GM12875 (cell line): ENCODE measurements at regions not wholly inside any gene's neighbourhood (a gene's known extent, or its start where the extent isn't known, plus 50 kb on each side); places are given as distances from the start of the nearest gene placed in this dataset.

Experiments used
- H3K4me3 ChIP-seq: one replicate; pipeline ENCODE4 v1.5.1; 2011; ENCODE audit warnings: low read depth, low read length, control low read depth
- CTCF ChIP-seq: IDR thresholded peaks from 2 replicates; pipeline ENCODE4 v1.5.1; 2011; ENCODE audit warnings: low read depth, mild to moderate bottlenecking, control low read depth, inconsistent platforms, low read length, moderate library complexity, borderline replicate concordance; ENCODE audit not compliant: insufficient read depth

- no peak overlapping the region for H3K4me3 ChIP-seq
- TF ChIP-seq CTCF, result no peak
Measured at GRCh38 chr9:118606668-118607067, 762.6 kb downstream of the BRINP1 start.

GRCh38 chr9:118609355-118610044, 759.7 kb downstream of the BRINP1 start:
- no peak for TF ChIP-seq CTCF
- H3K4me3 ChIP-seq, result no peak overlapping the region

GRCh38 chr9:118612201-118612600, 757.0 kb downstream of the BRINP1 start:
- no peak for TF ChIP-seq CTCF
- H3K4me3 ChIP-seq, result no peak overlapping the region

- H3K4me3 ChIP-seq, result no peak overlapping the region
- TF ChIP-seq CTCF, result no peak
Measured at GRCh38 chr9:118613996-118614395, 755.2 kb downstream of the BRINP1 start.

- TF ChIP-seq CTCF, result no peak
- no peak overlapping the region for H3K4me3 ChIP-seq
Measured at GRCh38 chr9:118618084-118618483, 751.2 kb downstream of the BRINP1 start.

- no peak overlapping the region for H3K4me3 ChIP-seq
- TF ChIP-seq CTCF, result no peak
Measured at GRCh38 chr9:118618849-118619248, 750.4 kb downstream of the BRINP1 start.

GRCh38 chr9:118624608-118625007, 744.6 kb downstream of the BRINP1 start:
- TF ChIP-seq CTCF, result no peak
- H3K4me3 ChIP-seq, result no peak overlapping the region
